ENCODE measurements at regions not wholly inside any gene's neighbourhood (a gene's known extent, or its start where the extent isn't known, plus 50 kb on each side); places are given as distances from the start of the nearest gene placed in this dataset.

DNA sequence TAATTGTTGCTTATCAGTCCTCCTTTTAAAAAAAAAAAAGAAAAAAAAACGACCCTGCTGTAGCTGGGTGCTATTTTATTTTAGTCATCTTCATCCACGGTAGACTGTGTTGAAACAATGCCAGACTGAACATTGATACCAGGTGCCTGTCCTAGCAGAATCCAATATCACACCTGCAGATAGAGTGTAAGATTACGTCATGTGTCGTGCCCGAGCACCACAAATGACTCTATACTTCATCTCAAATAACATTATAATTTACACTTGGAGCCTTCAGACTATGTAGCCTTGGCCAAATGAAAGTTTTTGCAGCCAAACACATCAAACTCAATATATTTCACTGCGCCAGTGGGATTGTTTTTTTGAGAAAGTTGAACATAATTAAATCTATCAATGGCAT is 410.6 kb downstream of the FGF9 start (continued):
- no peak for TF ChIP-seq STAG1 (CRISPR knock-in tag; IDR thresholded peaks at IDR 0.05; ENCODE audit: borderline replicate concordance)
- no peak for TF ChIP-seq THAP7 (CRISPR knock-in tag; IDR thresholded peaks at IDR 0.05)
- TF ChIP-seq, protein P1, sequence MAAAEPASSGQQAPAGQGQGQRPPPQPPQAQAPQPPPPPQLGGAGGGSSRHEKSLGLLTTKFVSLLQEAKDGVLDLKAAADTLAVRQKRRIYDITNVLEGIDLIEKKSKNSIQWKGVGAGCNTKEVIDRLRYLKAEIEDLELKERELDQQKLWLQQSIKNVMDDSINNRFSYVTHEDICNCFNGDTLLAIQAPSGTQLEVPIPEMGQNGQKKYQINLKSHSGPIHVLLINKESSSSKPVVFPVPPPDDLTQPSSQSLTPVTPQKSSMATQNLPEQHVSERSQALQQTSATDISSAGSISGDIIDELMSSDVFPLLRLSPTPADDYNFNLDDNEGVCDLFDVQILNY (CRISPR knock-in tag; IDR thresholded peaks at IDR 0.05): no peak
- TF ChIP-seq ZKSCAN1 (IDR thresholded peaks at IDR 0.05; ENCODE audit: low read depth, low read length): no peak

GRCh38 chr13:22082030-22082429 is 411.2 kb downstream of the FGF9 start:
- H3K27me3 ChIP-seq (ENCODE audit: control insufficient read depth in 2 of 2, insufficient read depth in 2 of 2, low read length in 2 of 2): peaks cover 0 to 1% of the 10 kb centered on the region in 2 experiments; a peak in 1 of 5 replicates
- intact Hi-C loops (cut with micrococcal nuclease) (no loop called here), in situ Hi-C loops (cut with MboI) (no loop called here)
- ChIA-PET CTCF (ENCODE audit: low intra/inter-chr PET ratio) (no interaction called here), POLR2A (no interaction called here)
- no peak overlapping the region for H2AFZ ChIP-seq (ENCODE audit: low read depth, low read length)
- H3K9me1 ChIP-seq (ENCODE audit: control insufficient read depth, insufficient read depth, low read length): no peaks in the 10 kb centered on the region
- no peaks in the 10 kb centered on the region for H4K20me1 ChIP-seq (replicated peaks; ENCODE audit: control insufficient read depth, insufficient read depth, low read length)
- no peak overlapping the region for H3K4me2 ChIP-seq (ENCODE audit: insufficient read depth, low read length)
- H3K4me3 ChIP-seq: no peak overlapping the region
- no peak for DNase-seq (ENCODE audit: extremely low read depth in 1 of 4, low spot score in 3 of 4)
- H3K79me2 ChIP-seq (ENCODE audit: control insufficient read depth, insufficient read depth, low read length): no peaks in the 10 kb centered on the region
- FAIRE-seq: no peak
- no peak for TF ChIP-seq BRD9 (IDR thresholded peaks at IDR 0.05; ENCODE audit: low read depth, partially characterized antibody)
- TF ChIP-seq ZNF75A (CRISPR knock-in tag; IDR thresholded peaks at IDR 0.05): no peak
- no peak for TF ChIP-seq JUND (IDR thresholded peaks at IDR 0.05; ENCODE audit: borderline replicate concordance, low read depth, low read length)
- no peak for TF ChIP-seq JUND (tag; IDR thresholded peaks at IDR 0.05; ENCODE audit: borderline replicate concordance, low read depth, low read length)
- no peak for TF ChIP-seq C11orf30 (IDR thresholded peaks at IDR 0.05; ENCODE audit: low read depth)
- no peak for TF ChIP-seq ZNF586 (CRISPR knock-in tag; conservative IDR thresholded peaks at IDR 0.05)
- no peak overlapping the region for H3K9ac ChIP-seq (ENCODE audit: insufficient read depth in 1 of 2, low read depth in 2 of 2, low read length in 2 of 2)
- no peak overlapping the region for H3K27ac ChIP-seq (ENCODE audit: extremely low read depth, low read depth, low read length)
- WGBS (ENCODE audit: insufficient coverage, low coverage, missing lambda C conversion rate): 0% methylated on average over 2 of the region's 2 CpGs
- no TSS peak for BruUV-seq (replicated peaks)
- no peaks in the 10 kb centered on the region for H3K36me3 ChIP-seq (ENCODE audit: control insufficient read depth, insufficient read depth, low read length)
- H3K4me1 ChIP-seq (replicated peaks in 1 of 2; ENCODE audit: control insufficient read depth in 2 of 2, insufficient read depth in 2 of 2, low read length in 2 of 2): no peaks in the 10 kb centered on the region
- H3K9me3 ChIP-seq (replicated peaks; ENCODE audit: control insufficient read depth, insufficient read depth, low read depth, low read length): no peaks in the 10 kb centered on the region
- ATAC-seq: no peak
